ENCODE measurements at regions not wholly inside any gene's neighbourhood (a gene's known extent, or its start where the extent isn't known, plus 50 kb on each side); places are given as distances from the start of the nearest gene placed in this dataset.

DNA sequence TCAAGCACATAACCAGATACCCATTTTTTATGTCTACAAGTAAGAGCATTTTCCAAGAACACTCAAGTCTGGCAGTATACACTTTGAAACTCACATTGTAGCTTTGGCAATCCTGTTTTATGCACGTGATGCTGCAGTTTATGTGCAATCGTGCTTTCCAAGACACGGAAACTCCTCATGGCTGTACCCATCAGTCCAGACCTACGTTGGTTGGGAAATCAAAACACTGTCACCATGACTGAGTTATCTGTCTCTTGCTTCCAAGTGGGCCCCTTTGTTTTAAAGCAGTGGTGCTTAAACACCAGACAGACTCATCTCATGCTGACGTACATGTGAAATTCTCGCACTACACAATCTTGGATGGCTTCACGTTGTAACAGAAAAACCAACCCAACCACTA is 192.8 kb downstream of the LTN1 start:
- TF ChIP-seq, protein P1, sequence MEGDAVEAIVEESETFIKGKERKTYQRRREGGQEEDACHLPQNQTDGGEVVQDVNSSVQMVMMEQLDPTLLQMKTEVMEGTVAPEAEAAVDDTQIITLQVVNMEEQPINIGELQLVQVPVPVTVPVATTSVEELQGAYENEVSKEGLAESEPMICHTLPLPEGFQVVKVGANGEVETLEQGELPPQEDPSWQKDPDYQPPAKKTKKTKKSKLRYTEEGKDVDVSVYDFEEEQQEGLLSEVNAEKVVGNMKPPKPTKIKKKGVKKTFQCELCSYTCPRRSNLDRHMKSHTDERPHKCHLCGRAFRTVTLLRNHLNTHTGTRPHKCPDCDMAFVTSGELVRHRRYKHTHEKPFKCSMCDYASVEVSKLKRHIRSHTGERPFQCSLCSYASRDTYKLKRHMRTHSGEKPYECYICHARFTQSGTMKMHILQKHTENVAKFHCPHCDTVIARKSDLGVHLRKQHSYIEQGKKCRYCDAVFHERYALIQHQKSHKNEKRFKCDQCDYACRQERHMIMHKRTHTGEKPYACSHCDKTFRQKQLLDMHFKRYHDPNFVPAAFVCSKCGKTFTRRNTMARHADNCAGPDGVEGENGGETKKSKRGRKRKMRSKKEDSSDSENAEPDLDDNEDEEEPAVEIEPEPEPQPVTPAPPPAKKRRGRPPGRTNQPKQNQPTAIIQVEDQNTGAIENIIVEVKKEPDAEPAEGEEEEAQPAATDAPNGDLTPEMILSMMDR (IDR thresholded peaks at IDR 0.05; ENCODE audit: extremely low read depth in 1 of 2, insufficient read depth in 1 of 2, low read depth in 1 of 2, low read length in 2 of 2), result no peak
- no peak for TF ChIP-seq MYC (IDR thresholded peaks at IDR 0.05; ENCODE audit: low read depth, low read length)
- no peak for TF ChIP-seq POLR2A (IDR thresholded peaks at IDR 0.05; ENCODE audit: low read depth, low read length)
- TF ChIP-seq, protein P2, sequence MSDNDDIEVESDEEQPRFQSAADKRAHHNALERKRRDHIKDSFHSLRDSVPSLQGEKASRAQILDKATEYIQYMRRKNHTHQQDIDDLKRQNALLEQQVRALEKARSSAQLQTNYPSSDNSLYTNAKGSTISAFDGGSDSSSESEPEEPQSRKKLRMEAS (IDR thresholded peaks at IDR 0.05; ENCODE audit: insufficient read depth, insufficient read length), result no peak
- no peak for TF ChIP-seq JUN (IDR thresholded peaks at IDR 0.05; ENCODE audit: borderline replicate concordance, insufficient read depth, insufficient read length, low read depth)
